Sigmoid colon (tissue), 4 donors: ENCODE measurements at regions not wholly inside any gene's neighbourhood (a gene's known extent, or its start where the extent isn't known, plus 50 kb on each side); places are given as distances from the start of the nearest gene placed in this dataset.
"Not testable (repeated sequence)": the region's sequence is repeated elsewhere in the genome, so short reads cannot be mapped to it uniquely, and the experiment has no call there.

Source experiments
- CTCF ChIP-seq, 4 experiments: fragments of 450-650 bp in 3 of 4; fragments of 200-600 bp in 1 of 4; IDR thresholded peaks; one replicate each; pipeline ENCODE4 v1.5.1; 2016 to 2019; ENCODE audit warnings: antibody characterized with exemption in 4 of 4, mild to moderate bottlenecking in 3 of 4, moderate library complexity in 2 of 4
- EP300 ChIP-seq, 4 donors: sonication (generic); formaldehyde crosslinking; IDR thresholded peaks; one replicate each; pipeline ENCODE4 v1.6.1; 2017; ENCODE audit warnings: antibody characterized with exemption in 4 of 4

- TF ChIP-seq EP300, CTCF (IDR thresholded peaks at IDR 0.05): not testable (repeated sequence)
Measured at GRCh38 chr16:5212501-5212900, 114.9 kb upstream of the EEF2KMT start.
